HepG2 (cell line): ENCODE measurements at regions not wholly inside any gene's neighbourhood (a gene's known extent, or its start where the extent isn't known, plus 50 kb on each side); places are given as distances from the start of the nearest gene placed in this dataset.

Experiments
- ATAC-seq: fragments of 200-7000 bp; cut with Tn5 transposase; 3 replicates; pipeline ENCODE4 v1.9.1; 2020; ENCODE audit warnings: mild to moderate bottlenecking, moderate library complexity
- BruUV-seq: library from RNA; stranded (reverse); fragments of 400-500 nt; replicated peaks from 2 replicates; lab custom pipeline; 2021; lab: Mats Ljungman, UMichigan
- CTCF ChIA-PET: fragments of 300-600 bp; formaldehyde crosslinking; extraction: SDS; loops from one replicate; lab custom pipeline; 2021; ENCODE audit warnings: low total read pairs, inconsistent platforms, low intra/inter-chr PET ratio; lab: Yijun Ruan, JAX
- POLR2A ChIA-PET: fragments of 350-600 bp; sonication (Branson Sonifier 250); formaldehyde crosslinking; loops from one replicate; lab custom pipeline; 2020; ENCODE audit warnings: antibody characterized with exemption, inconsistent platforms; lab: Yijun Ruan, JAX
- DNase-seq: peaks from one replicate; pipeline ENCODE4 v3.0.0-alpha.2; 2015; ENCODE audit warnings: low spot score
- FAIRE-seq: peaks from 3 replicates; lab custom pipeline; 2011; peaks lifted over from hg19 to GRCh38; lab: Jason Lieb, UNC
- H2AFZ ChIP-seq: one replicate; pipeline ENCODE4 v1.6.1; 2011; ENCODE audit warnings: low read length, inconsistent platforms
- H3K27ac ChIP-seq: fragments of 300-600 bp; 3 replicates; pipeline ENCODE4 v1.8.0; 2011; ENCODE audit warnings: mixed run types, mild to moderate bottlenecking, mixed read lengths, low read length, inconsistent platforms; ENCODE audit not compliant: insufficient read depth; ENCODE audit errors: extremely low read length
- H3K27me3 ChIP-seq, 2 experiments: fragments of 200-600 bp in 1 of 2; 2 replicates in 1 of 2; 3 replicates in 1 of 2; pipeline versions ENCODE4 v1.6.0 to v1.8.0; 2011; ENCODE audit warnings: low read length in 2 of 2, mild to moderate bottlenecking in 2 of 2, moderate library complexity in 2 of 2, inconsistent platforms in 1 of 2; ENCODE audit not compliant: insufficient read depth in 2 of 2, control insufficient read depth in 1 of 2
- H3K36me3 ChIP-seq, 2 experiments: fragments of 200-600 bp in 1 of 2; replicated peaks in 1 of 2; 2 replicates in 1 of 2; 3 replicates in 1 of 2; pipeline versions ENCODE4 v1.5.1 to v1.8.0; 2011; ENCODE audit warnings: low read length in 2 of 2, inconsistent platforms in 1 of 2; ENCODE audit not compliant: insufficient read depth in 2 of 2, control insufficient read depth in 1 of 2
- H3K4me1 ChIP-seq: 2 replicates; pipeline ENCODE4 v1.5.1; 2012; ENCODE audit warnings: low read length, inconsistent platforms; ENCODE audit not compliant: insufficient read depth
- H3K4me2 ChIP-seq: 2 replicates; pipeline ENCODE4 v1.6.0; 2011; ENCODE audit warnings: low read depth, low read length, inconsistent platforms
- H3K4me3 ChIP-seq, 3 experiments: fragments of 200-600 bp in 1 of 3; sonication (generic), shearing (Covaris generic) in 1 of 3; replicated peaks in 1 of 3; 2 replicates each; pipeline ENCODE4 v1.5.1; 2011 to 2016; ENCODE audit warnings: low read length in 3 of 3, inconsistent platforms in 2 of 3, low read depth in 2 of 3, mild to moderate bottlenecking in 2 of 3, control low read depth in 1 of 3, mixed read lengths in 1 of 3; ENCODE audit not compliant: insufficient read depth in 1 of 3
- H3K79me2 ChIP-seq: one replicate; pipeline ENCODE4 v1.6.1; 2011; ENCODE audit warnings: low read length, inconsistent platforms; ENCODE audit not compliant: insufficient read depth
- H3K9ac ChIP-seq: 2 replicates; pipeline ENCODE4 v1.6.0; 2011; ENCODE audit warnings: mild to moderate bottlenecking, low read depth, low read length, inconsistent platforms; ENCODE audit not compliant: insufficient read depth
- H3K9me3 ChIP-seq: 2 replicates; pipeline ENCODE4 v1.5.1; 2012; ENCODE audit warnings: mild to moderate bottlenecking, low read length
- H4K20me1 ChIP-seq: 2 replicates; pipeline ENCODE4 v1.6.0; 2011; ENCODE audit warnings: inconsistent platforms, mild to moderate bottlenecking, low read length, moderate library complexity; ENCODE audit not compliant: insufficient read depth
- ELF3 ChIP-seq: IDR thresholded peaks from 2 replicates; pipeline ENCODE4 v1.6.1; 2016; ENCODE audit warnings: missing genetic modification reagents, missing compliant biosample characterization
- HCFC1 ChIP-seq: fragments of 150-350 bp; IDR thresholded peaks from 2 replicates; pipeline ENCODE4 v1.6.1; 2014; ENCODE audit warnings: low read depth, low read length
- HOXA7 ChIP-seq: sonication (generic); formaldehyde crosslinking; IDR thresholded peaks from 2 replicates; pipeline ENCODE4 v1.8.1; 2022; ENCODE audit warnings: mild to moderate bottlenecking, missing genetic modification reagents, moderate library complexity
- NFE2L2 ChIP-seq: fragments of 150-350 bp; IDR thresholded peaks from 2 replicates; pipeline ENCODE4 v1.6.1; 2014; ENCODE audit warnings: low read length
- PRPF4 ChIP-seq: fragments of 200-400 bp; formaldehyde crosslinking; IDR thresholded peaks from 2 replicates; pipeline ENCODE4 v1.6.1; 2016; ENCODE audit warnings: low read length, low read depth; ENCODE audit not compliant: poor library complexity, severe bottlenecking
- RFX3 ChIP-seq: IDR thresholded peaks from 2 replicates; pipeline ENCODE4 v1.6.1; 2016; ENCODE audit warnings: missing biosample characterization, missing genetic modification reagents
- TBX2 ChIP-seq: sonication (generic); formaldehyde crosslinking; IDR thresholded peaks from 2 replicates; pipeline ENCODE4 v1.5.0; 2020; ENCODE audit warnings: missing genetic modification reagents, mild to moderate bottlenecking, borderline replicate concordance
- WGBS: methylation state at CpG from one replicate; pipeline ENCODE4 v1.1.6; 2017; ENCODE audit warnings: low lambda C conversion rate; 5-methylcytosine and 5-hydroxymethylcytosine counted together
- in situ Hi-C: cut with HindIII; loops from 2 replicates; pipeline ENCODE4 v1.10.0; 2017; ENCODE audit warnings: low pct_unique_long_range_greater_than_20kb; ENCODE audit not compliant: extremely low pct_ligation_motif_present
- intact Hi-C: fragments of 100-400 bp; cut with micrococcal nuclease; formaldehyde crosslinking; loops from one replicate; pipeline ENCODE4 v1.10.0; 2022; ENCODE audit not compliant: unreplicated experiment
- TF ChIP-seq, protein P1 (sequence below): sonication (generic); formaldehyde crosslinking; IDR thresholded peaks from 2 replicates; pipeline ENCODE4 v1.9.0; 2022; ENCODE audit warnings: missing genetic modification reagents, mild to moderate bottlenecking, borderline replicate concordance
- TF ChIP-seq, protein P2 (sequence below): sonication (generic); formaldehyde crosslinking; IDR thresholded peaks from 2 replicates; pipeline ENCODE4 v1.5.0; 2020; ENCODE audit warnings: missing genetic modification reagents, mild to moderate bottlenecking, borderline replicate concordance
- TF ChIP-seq, protein P3 (sequence below): sonication (generic); formaldehyde crosslinking; IDR thresholded peaks from 2 replicates; pipeline ENCODE4 v1.4.0; 2020; ENCODE audit warnings: mild to moderate bottlenecking, missing genetic modification reagents

DNA sequence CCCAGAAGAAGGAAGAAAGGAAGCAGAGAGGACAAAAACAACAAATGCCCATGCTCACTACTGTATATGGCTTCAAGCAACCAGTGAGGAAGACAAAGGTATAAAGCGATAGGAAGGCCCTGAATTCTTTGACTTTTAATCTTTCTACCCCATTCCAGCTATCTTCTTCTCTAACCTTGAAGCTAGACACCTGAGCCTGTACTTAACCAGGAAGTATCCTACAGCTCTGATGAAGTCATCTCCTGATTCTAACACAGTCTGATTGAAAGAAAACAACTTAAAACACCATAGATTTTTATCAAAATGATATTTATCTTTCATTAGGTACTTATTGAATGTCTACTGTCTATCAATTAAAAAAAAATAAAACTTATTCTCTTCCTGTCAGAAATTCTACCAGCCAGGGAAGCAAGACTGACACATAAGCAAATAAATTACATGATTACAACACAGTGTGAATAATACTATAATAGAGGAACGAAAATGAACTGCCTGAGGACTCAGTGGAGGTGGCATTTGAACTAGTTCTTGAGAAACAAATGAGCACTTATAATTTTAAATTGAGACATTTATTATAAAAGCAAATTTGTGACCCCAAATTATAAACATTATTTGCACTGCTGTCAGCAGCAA is 123.3 kb upstream of the ELL2 start:
- H3K4me2 ChIP-seq = no peak overlapping the region
- CTCF ChIA-PET = no interaction called here

DNA sequence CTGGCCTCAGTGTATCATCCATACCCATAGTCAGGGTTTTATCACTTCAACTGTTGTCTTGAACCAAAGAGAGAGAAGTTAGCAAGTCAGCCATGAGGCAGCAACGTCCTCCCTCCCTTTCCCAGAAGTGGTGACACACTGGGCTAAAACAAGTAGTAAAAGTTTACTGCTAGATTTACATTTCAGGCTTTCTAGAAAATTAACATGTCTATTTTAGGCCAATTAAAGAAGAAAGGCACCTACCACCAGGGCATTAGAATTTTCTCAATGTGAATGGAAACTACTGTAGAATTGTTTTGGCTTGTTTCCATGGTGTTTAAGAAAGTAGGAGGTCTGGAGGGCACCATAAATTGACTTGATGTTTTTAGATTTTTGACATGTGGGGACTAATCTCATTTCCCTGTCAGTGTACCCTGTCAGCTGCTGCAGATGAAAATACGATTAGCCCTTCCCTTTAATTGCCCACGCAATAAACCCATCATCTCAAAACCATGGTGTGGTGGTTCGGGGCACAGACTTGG is 121.8 kb upstream of the ELL2 start:
- Histone ChIP-seq H3K4me3 (no peak overlapping the region), H3K36me3 (no peaks in the 10 kb centered on the region), H2AFZ (no peak overlapping the region), H3K79me2 (no peaks in the 10 kb centered on the region), H3K27ac (no peak overlapping the region), H3K9me3 (no peaks in the 10 kb centered on the region), H3K27me3 (no peaks in the 10 kb centered on the region), H4K20me1 (no peaks in the 10 kb centered on the region), H3K4me1 (peaks cover 35% of the 10 kb centered on the region), H3K9ac (no peak overlapping the region), H3K4me2 (no peak overlapping the region)
- in situ Hi-C loops = no loop called here
- DNase-seq = no peak
- POLR2A ChIA-PET = no interaction called here
- FAIRE-seq = no peak
- intact Hi-C loops = no loop called here
- WGBS = 97% methylated on average over 4 of the region's 4 CpGs
- BruUV-seq = no TSS peak
- CTCF ChIA-PET = no interaction called here
- no peak for ATAC-seq
- no peak for TF ChIP-seq PRPF4
- no peak for TF ChIP-seq HOXA7 (CRISPR knock-in tag)
- TF ChIP-seq HCFC1 = no peak
- TF ChIP-seq TBX2 (CRISPR knock-in tag) = no peak
- TF ChIP-seq, protein P1, sequence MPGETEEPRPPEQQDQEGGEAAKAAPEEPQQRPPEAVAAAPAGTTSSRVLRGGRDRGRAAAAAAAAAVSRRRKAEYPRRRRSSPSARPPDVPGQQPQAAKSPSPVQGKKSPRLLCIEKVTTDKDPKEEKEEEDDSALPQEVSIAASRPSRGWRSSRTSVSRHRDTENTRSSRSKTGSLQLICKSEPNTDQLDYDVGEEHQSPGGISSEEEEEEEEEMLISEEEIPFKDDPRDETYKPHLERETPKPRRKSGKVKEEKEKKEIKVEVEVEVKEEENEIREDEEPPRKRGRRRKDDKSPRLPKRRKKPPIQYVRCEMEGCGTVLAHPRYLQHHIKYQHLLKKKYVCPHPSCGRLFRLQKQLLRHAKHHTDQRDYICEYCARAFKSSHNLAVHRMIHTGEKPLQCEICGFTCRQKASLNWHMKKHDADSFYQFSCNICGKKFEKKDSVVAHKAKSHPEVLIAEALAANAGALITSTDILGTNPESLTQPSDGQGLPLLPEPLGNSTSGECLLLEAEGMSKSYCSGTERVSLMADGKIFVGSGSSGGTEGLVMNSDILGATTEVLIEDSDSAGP (CRISPR knock-in tag) = no peak
- TF ChIP-seq, protein P2, sequence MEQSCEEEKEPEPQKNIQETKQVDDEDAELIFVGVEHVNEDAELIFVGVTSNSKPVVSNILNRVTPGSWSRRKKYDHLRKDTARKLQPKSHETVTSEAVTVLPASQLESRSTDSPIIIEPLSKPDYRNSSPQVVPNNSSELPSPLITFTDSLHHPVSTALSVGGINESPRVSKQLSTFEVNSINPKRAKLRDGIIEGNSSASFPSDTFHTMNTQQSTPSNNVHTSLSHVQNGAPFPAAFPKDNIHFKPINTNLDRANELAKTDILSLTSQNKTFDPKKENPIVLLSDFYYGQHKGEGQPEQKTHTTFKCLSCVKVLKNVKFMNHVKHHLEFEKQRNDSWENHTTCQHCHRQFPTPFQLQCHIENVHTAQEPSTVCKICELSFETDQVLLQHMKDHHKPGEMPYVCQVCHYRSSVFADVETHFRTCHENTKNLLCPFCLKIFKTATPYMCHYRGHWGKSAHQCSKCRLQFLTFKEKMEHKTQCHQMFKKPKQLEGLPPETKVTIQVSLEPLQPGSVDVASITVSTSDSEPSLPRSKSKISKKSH = no peak
- TF ChIP-seq RFX3 = no peak
- TF ChIP-seq, protein P3, sequence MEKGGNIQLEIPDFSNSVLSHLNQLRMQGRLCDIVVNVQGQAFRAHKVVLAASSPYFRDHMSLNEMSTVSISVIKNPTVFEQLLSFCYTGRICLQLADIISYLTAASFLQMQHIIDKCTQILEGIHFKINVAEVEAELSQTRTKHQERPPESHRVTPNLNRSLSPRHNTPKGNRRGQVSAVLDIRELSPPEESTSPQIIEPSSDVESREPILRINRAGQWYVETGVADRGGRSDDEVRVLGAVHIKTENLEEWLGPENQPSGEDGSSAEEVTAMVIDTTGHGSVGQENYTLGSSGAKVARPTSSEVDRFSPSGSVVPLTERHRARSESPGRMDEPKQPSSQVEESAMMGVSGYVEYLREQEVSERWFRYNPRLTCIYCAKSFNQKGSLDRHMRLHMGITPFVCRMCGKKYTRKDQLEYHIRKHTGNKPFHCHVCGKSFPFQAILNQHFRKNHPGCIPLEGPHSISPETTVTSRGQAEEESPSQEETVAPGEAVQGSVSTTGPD (CRISPR knock-in tag) = no peak

More for the DNA sequence above, 123.3 kb upstream of the ELL2 start:
- 80% methylated on average over 2 of the region's 2 CpGs for WGBS
- POLR2A ChIA-PET = no interaction called here
- no peaks in the 10 kb centered on the region for H3K36me3 ChIP-seq
- H3K79me2 ChIP-seq = no peaks in the 10 kb centered on the region
- H4K20me1 ChIP-seq = no peaks in the 10 kb centered on the region
- H3K4me3 ChIP-seq = no peak overlapping the region
- no peaks in the 10 kb centered on the region for H3K27me3 ChIP-seq
- peaks cover 38% of the 10 kb centered on the region for H3K4me1 ChIP-seq
- DNase-seq (no peak), ATAC-seq (no peak; the same call in 2 of the 3 replicates), FAIRE-seq (no peak)
- TF ChIP-seq NFE2L2 (no peak), ELF3 (CRISPR knock-in tag) (peak; percentile 17; the same call in 1 of the 2 replicates)
- in situ Hi-C loops = no loop called here
- BruUV-seq = no TSS peak
- H3K9ac ChIP-seq = no peak overlapping the region
- intact Hi-C loops = no loop called here
- no peaks in the 10 kb centered on the region for H3K9me3 ChIP-seq
- no peak overlapping the region for H3K27ac ChIP-seq
- H2AFZ ChIP-seq = no peak overlapping the region
